NCI-H2171 treated with DMSO at 0.1 percent for 48 hours (cell line): ENCODE measurements at regions not wholly inside any gene's neighbourhood (a gene's known extent, or its start where the extent isn't known, plus 50 kb on each side); places are given as distances from the start of the nearest gene placed in this dataset.

ENCODE experiments used
- DNase-seq: peaks from one replicate; lab custom pipeline; 2025; lab: John Stamatoyannopoulos, UW

DNA sequence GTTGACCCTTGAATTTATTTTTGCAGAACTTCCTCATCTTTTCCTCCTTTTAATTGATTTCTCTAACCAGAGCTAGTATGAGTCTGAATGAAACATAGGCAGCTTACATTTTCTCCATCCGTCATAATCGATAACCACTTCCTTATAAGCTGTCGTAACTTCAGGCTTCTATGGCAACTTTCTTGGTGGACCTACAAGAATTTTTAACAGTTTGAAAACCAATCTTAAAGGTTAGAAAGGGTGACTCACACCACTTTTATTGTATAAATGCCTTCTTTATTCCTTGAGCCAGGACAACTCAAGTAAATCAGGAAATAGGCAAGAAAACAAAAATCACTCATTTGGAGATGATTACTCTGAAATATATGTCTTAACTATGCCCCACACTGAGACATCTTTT is 105.7 kb upstream of the KL start:
- no peak for DNase-seq

DNA sequence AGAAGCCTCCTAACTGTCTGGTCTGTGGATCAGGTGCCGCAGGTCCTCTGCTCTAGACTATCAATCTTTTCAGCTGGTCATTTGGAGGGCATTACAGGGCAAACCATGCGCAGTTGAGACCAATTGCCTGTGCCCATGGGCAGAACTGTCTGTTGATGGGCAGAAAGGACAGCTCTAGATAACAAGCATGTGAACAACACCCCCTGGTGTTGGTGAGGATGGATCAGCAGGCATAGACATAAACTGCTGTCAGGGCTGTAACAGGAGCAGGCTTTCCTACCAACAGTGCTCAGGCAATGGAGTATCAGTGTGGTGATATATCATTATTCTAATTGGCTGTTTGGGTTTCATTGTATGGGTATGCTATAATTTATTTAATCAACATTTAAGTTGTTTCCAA is 104.7 kb upstream of the KL start:
- peak; percentile 22 for DNase-seq

DNA sequence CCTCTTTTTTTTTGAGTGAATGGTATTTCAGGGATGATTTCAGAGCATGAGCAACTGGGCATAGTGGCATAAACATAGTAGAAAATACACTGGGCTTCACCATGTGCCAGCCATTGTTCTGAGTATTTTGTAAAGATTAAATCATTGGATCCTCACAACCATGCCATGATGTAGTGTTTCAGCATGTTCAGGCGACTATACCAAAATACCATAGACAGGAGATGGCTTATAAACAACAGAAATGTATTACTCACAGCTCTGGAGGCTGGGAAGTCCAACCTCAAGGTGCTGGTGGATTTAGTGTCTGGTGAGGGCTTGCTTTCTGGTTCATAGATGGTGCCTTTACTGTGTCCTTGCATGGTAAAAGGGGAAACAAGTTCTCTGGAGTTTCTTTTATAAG is 101.5 kb upstream of the KL start:
- no peak for DNase-seq

DNA sequence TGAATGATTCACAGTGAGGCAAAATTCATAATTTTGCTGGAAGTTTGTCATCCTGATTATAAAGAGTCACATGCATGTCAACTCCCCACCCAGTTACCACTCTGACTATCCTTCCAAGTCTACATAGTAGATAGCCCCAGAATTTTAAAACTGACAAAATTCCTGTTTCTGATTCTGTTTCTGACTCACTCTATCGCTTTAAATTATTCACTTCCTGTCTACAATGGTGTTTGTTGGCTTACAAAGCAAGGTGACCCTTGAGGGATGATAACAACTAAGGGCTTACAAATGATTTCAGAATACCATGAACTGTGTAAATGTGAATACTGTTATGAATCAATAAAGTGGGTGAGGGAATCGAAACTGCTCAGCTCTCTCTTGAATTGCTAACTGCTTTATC is 98.7 kb upstream of the KL start:
- no peak for DNase-seq

DNA sequence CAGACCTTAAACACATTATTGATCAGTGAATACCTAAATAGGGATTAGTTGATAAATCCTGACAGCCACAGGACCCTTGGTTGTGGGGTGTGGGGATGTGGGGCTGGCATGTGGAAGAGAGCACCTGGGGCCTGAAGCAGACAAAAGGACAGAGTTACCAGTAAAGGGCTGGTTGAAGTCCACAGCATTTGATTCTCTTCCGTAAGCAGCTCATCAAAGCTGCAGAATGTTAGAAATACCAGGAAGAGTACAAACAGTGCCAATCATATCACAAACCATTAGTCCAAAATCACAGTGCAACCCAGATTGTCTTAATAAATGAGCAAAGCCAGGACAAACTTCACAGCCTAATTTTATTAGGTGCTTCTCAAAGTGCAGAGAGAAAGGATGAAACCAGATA is 92.5 kb upstream of the KL start:
- no peak for DNase-seq

DNA sequence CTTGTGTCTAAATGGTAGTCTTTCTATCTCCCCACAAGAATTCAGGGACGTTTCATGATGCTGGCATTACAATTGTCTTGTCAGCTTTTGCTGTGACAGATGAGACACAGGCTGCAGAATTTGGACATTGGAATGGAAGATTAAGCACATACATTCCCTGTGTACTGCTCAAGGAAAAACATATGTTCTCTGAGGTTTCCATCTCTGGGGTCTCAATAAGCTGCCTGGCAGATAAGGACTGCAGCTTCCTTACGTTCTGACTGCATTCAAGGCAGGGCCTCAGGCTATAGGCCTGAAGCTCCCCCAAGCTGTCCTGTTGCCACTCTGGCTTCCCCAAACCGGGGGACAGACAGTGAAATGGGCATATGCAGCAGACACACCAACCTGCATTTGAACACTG is 91.3 kb upstream of the KL start:
- no peak for DNase-seq

DNA sequence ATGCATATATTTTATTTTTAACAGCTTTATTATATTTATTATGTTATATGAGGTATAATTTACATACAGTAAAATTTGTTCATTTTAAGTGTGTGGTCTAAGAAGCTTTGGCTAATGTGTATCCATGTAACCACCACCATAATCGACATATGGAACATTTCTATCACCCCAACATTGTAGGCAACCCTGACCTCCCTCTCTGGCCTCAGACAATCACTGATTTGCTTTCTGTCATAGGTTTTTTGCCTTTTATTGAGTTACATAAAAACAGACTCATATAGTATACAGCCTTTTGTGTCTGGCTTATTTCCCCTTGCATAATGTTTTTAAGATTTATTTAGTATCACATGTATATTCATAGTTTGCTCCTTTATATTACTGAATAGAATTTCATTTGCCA is 90.7 kb upstream of the KL start:
- no peak for DNase-seq

DNA sequence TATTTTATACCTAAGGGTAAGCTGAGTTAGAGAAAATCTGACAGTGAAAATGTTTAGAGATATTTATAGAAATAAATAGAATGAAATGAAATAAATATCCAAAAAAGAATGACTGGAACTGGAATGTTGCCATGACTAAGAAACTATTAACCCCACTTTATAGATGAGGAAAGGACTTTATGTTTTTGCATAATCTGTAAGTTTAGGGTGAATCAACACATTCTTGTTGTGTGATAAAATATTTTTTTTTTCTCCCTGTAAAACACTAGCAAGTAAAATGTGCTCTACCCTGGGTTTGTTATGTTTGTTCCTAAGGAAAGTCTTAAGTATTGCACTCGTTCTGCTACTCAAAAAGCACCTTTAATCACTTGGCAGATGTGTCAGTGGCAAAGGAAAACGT is 83.8 kb upstream of the KL start:
- DNase-seq = no peak

DNA sequence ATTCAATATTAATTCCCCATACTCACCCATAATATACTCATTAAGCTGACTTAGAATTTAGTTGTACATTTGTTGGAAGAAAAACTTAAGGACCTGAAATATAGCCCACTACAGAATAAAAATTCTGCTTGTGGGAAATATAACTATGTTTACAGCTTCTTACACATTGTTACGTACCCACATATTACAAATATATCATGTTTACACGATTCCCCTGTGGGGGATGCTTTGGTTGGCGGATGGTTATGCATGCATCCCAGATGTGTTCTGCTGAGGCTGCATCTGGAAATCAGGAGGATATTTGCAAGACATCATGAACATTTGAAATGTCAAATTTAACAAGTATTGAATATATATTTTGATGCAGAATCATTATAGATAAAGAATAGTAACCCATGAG is 79.5 kb upstream of the KL start:
- no peak for DNase-seq

DNA sequence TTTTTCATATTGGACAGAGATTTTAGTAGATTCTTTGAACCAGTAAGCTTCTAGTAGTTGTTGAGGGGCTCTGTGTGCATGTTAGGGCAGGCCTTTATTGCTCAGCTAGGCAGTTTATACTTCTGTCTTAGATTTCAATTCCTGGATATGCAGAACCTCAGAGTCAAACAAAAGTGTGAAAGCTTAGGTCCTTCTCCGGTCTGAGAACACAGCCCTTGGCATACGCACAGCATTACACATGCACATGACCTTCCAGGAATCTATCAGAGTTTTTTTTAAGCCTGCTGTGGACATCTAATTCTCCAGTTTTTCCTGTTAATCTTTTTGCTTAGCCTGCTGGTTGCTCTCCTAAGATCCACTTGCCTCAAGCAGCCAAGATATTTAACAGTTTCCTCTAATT is 77.9 kb upstream of the KL start:
- peak; percentile 19 for DNase-seq

DNA sequence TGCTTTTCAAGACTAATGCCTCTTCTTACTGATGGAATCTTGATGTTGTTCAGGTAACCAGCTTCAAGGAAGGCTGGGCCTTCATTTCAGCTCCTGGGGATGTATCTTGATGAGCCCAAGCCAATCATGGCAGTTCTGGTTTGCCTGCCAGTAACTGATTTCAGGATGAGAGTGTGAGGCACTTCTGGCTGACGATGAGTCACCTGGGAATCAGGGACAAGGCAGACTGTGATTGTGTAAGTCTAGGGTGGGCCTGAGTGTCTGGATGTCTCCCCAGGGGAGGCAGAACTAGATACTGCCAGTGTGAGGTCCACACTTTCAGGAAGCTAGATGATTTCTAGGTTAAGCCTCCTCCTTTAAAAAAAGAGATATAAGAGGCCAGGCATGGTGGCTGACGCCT is 77.3 kb upstream of the KL start:
- DNase-seq = no peak

DNA sequence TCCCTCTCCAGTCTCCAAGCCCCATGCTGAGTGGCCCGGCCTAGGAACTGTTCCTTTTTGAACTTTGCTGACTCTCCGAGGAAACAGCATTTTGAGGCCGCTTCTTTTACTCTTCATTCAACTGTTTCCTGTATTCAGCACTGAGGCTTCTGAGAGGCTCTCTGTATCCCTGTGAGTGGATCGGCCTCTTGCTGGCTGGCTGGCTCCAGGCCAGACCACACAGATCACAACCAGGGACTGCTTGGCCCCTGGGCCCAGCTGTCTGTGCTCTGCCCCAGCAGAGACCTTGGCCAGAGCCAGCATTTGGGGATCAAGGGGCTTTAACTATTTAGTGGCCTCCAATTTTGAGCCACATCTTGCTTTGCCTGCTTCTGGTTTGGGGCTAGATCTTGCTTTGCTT is 75.6 kb upstream of the KL start:
- DNase-seq = no peak

DNA sequence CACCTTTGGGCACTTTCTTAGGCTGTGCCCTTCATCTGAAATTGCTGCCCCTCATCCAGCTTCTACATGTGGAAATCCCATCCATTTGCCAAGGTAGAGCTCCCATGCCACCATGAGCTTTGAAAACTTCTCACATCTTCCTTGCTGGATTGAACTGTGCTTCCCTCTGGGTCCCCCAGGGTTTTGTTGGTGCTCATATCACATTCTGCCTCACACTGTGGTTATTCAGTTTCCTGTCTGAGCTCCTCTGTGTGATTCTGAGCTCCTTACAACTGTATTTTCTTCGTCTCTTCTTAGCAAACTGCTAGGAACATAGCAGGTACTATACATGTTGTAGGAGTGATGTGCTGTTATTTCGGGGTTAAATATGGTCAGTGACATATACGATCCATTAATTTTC is 74.9 kb upstream of the KL start:
- no peak for DNase-seq

DNA sequence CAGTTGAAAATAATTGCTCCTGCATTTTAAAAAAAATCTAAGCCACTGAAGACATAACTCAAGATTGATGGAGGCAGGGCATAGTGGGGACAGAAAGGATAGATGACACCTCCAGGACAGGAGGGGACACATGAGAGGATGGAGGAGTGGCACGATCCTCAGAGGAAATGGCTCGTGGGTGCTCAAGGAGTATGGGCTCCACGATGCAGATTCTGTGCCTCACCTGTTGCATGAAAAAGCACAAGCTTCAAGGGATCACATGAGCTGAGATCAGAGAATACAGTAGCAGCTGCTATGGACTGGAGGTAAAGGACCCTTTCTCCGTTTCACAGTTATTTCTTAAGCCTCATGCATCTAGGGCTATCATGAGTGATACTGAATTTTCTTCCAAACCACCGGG is 69.7 kb upstream of the KL start:
- DNase-seq = no peak

DNA sequence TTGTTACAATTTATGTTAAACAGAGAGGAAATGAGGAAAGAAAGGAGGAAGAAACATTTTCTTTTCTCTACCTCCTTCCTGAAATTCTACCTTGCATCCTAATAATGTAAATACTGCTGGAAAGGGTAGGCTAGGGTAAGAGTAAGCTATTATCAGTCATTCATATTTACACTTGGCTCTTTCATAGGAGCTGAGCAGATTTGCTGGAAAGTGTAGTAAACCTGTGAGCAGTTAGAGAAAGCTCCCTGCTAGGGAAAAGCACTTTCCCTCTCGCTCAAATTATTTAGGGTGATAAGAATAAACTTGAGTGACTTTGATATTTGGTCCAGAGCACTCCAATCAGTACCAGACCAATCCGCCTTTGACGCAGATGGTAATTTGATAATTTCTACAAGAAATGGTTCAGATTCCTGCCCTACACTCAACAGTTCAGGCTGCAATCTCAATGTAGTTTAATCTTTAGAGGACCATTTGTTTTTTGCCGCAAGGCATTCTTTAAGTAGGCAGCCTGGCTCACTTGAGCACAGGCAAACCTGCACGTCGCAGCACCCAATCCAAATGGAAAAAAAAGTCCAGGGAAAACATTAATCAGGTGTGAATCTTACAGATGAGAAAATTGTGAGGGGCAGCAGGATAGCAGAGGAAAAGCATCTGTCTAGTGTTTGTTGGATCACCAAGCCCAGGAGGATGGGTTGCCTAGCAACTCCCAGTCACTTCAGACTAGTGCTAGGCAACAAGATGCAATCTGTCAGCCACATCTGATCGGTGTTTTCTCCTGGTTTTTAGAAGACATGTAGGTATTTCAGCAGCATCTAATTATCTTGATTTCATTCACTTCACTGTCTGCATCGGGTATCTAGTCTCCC is 68.6 kb upstream of the KL start:
- peak; percentile 93 for DNase-seq

DNA sequence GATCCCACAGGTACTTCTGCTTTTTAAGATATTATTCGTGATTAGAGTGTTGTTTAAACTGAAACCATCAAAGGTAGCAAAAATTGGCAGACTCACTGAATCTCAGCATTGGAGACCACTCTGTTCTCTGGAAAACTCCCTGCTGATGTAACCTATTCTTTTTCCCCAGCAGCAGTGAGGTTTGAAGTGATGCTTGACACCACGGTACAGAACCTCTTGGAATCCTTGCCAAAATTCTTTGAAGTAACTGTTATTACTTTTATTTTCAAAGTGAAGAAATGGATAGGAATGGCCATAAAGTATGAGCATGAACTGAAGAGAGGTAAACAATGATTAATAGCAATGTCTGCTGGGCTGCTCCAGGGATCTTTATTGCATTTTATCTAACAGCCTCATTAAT is 66.4 kb upstream of the KL start:
- DNase-seq = no peak

DNA sequence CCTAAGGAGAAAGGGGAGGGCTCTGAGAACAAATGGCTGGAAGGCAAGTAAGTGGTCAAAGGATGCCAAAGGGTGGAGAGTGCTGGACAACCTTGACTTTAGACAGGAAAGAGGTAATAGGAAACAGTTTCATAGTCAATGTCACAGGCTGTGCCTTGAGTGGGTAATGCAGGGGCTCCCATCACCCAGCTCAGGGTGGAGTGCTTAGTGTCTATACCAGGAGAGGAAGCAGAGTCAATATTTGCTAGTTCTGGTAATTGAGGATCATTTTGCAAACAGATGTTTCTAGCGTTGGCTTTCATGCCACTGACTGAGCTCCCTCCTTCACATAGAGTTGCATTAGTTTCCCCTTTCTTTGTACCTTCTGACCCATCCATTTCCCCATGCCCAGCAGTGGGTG is 64.6 kb upstream of the KL start:
- peak; percentile 34 for DNase-seq

DNA sequence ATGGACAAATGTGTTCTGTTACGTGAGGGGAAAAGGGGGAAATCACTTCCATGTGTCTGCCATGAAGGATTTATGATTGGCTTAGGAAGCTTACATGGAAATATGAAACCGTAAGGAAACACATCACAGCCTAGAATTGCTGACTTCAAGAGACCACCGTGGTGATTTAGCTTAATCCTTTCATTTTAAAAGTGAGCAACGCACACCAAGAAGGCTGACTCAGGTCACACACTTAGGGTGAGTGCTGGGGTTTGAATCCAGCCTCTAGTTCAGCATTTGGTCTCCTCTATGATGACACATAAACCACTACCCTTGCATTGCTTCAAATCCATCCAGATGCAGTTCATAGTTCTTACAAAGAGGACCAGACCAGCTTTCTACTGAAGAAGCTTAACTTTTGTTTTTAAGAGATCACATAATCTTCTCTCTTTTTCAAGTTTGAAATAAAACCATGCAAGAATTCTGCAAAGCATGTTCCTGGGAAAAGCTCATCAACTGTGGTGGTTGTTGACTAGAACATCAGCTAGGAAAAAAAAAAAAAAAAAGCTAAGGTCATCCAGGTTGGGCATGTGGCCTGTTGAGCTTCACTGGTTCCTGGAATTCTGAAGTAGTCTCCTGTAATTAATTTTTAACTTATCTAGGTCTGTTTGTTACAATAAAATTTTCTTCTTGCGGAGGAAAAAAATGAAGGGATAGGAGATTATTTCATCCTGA is 60.2 kb upstream of the KL start:
- DNase-seq = no peak

DNA sequence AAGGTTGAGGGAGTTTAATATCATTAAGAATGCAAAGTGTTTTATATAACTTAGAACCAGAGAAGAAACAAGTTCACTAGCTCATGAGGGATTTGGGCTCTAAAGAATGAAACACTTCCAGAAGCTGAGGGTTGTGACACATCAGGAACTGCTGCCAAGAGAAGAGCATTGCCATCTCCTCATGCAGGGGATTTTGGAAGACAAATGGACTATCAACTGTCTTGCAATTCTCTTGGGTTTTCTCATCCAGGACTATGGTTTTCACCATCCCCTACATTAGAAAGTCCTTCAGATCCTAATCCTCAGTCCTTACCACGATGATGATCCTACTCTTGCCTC is 59.7 kb upstream of the KL start:
- no peak for DNase-seq

DNA sequence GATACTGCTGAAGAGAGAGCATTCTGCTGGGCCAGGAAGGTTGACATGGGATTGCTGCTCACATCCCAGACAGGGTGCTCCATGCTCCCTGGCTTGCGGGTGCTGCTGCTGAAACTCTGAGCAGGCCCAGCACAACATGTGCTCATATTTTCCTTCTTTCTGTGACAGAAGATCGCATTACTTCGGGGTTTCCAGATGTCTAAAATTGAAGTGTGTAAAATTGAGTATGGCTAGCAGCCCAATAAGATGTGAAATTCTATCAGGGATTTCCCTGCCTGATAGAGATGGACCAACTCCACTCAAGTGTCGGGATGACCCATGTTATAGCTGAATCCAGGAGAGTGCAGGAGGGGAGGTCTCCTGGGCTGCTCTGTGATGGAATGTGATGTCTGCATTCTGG is 55.6 kb upstream of the KL start:
- no peak for DNase-seq

DNA sequence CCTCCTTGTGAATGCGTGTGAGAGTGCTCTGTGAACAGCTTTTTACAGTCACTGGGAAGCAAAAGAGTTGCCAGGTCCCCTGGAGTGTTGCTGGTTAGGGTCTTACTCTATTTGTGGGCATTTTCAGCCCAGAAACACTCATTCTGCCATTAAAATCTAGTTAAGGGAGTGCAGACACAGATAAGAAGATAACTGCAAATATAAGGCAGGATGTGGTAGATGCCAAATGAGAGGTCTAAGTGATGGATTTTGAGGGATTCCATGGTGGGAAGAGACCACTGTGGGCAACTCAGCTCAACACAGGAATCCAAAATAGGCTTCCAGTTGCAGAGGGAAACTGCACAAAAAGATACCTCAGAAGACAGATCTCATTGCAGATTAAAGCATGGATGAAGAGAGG is 54.5 kb upstream of the KL start:
- DNase-seq = no peak

DNA sequence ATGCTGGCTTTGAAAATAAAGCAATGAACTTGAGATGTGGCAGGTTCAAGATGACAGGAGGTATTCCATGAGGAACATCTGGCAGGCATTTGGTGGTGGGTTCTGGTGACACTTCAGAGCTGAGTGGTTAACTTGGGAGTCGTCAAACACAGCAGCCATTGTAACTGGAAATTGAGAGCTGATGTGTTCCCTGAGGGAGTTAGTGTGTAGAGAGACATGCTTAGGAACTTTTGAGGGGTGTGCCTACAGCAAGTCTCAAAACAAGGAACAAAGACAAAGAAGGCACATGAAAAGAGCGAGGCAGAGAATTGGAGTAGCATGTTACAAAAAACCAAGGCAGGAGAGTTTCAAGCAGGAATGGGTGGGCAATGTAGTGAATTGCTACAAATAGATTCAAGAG is 53.9 kb upstream of the KL start:
- peak; percentile 19 for DNase-seq

DNA sequence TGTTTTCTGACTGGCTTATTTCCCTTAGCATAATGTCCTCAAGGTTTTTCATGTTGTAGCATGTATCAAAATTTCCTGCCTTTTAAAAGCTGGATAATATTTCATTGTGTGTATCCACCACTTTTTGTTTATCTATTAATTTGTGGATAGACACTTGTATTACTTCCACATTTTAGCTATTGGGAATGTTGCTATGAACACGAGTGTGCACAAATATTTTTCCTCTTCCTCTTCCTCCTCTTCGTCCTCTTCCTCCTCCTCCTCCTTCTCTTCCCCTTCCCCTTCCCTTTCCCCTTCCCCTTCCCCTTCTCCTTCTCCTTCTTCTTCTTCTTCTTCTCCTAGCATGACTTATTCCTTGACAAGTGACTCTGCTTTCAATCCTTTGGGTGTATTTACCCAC is 51.2 kb upstream of the KL start:
- no peak for DNase-seq
